IMR-90 (cell line): ENCODE measurements at regions not wholly inside any gene's neighbourhood (a gene's known extent, or its start where the extent isn't known, plus 50 kb on each side); places are given as distances from the start of the nearest gene placed in this dataset.

Experiments used
- ATAC-seq: fragments of 200-7000 bp; cut with Tn5 transposase; 2 replicates; pipeline ENCODE4 v1.9.1; 2020; ENCODE audit warnings: low read depth, mild to moderate bottlenecking, moderate library complexity
- BruUV-seq: library from RNA; stranded (reverse); fragments of 400-500 nt; replicated peaks from 2 replicates; lab custom pipeline; 2021; lab: Mats Ljungman, UMichigan
- CTCF ChIA-PET: fragments of 300-600 bp; formaldehyde crosslinking; extraction: SDS; loops from one replicate; lab custom pipeline; 2021; ENCODE audit warnings: antibody characterized with exemption; lab: Yijun Ruan, JAX
- POLR2A ChIA-PET: fragments of 300-600 bp; sonication (Branson Sonifier 250); formaldehyde crosslinking; loops from one replicate; lab custom pipeline; 2022; ENCODE audit warnings: antibody characterized with exemption; ENCODE audit not compliant: unreplicated experiment; lab: Charles Lee
- DNase-seq: peaks from one replicate; pipeline ENCODE4 v3.0.0; 2013
- H2AFZ ChIP-seq: replicated peaks from 2 replicates; pipeline ENCODE3; 2013; ENCODE audit warnings: low read length, mild to moderate bottlenecking; ENCODE audit not compliant: poor library complexity
- H2AK5ac ChIP-seq: 2 replicates; pipeline ENCODE4 v1.6.1; 2013; ENCODE audit warnings: low read depth, low read length, inconsistent platforms
- H2AK9ac ChIP-seq: replicated peaks from 2 replicates; pipeline ENCODE3; 2013; ENCODE audit warnings: mild to moderate bottlenecking, low read depth, low read length, moderate library complexity; ENCODE audit not compliant: poor library complexity
- H2BK120ac ChIP-seq: 2 replicates; pipeline ENCODE4 v1.6.1; 2013; ENCODE audit warnings: low read depth, low read length, inconsistent platforms
- H2BK15ac ChIP-seq: 3 replicates; pipeline ENCODE4 v1.6.1; 2013; ENCODE audit warnings: low read depth, low read length, inconsistent platforms
- H2BK20ac ChIP-seq: 2 replicates; pipeline ENCODE4 v1.6.1; 2013; ENCODE audit warnings: low read depth, mild to moderate bottlenecking, inconsistent platforms, low read length, moderate library complexity
- H2BK5ac ChIP-seq: 2 replicates; pipeline ENCODE4 v1.6.1; 2013; ENCODE audit warnings: mild to moderate bottlenecking, low read depth, low read length, inconsistent platforms; ENCODE audit not compliant: poor library complexity, severe bottlenecking
- H3K14ac ChIP-seq: replicated peaks from 2 replicates; pipeline ENCODE4 v1.6.1; 2013; ENCODE audit warnings: low read depth, low read length, inconsistent platforms
- H3K18ac ChIP-seq: 2 replicates; pipeline ENCODE4 v1.6.1; 2013; ENCODE audit warnings: low read depth, low read length, control low read depth
- H3K23ac ChIP-seq: 2 replicates; pipeline ENCODE4 v1.6.1; 2013; ENCODE audit warnings: low read depth, low read length, inconsistent platforms
- H3K27ac ChIP-seq: 2 replicates; pipeline ENCODE4 v1.5.1; 2013; ENCODE audit warnings: mild to moderate bottlenecking, control low read depth, low read length; ENCODE audit not compliant: insufficient read depth
- H3K27me3 ChIP-seq: 2 replicates; pipeline ENCODE4 v1.6.1; 2013; ENCODE audit warnings: low read length; ENCODE audit not compliant: control insufficient read depth, insufficient read depth
- H3K36me3 ChIP-seq: 2 replicates; pipeline ENCODE4 v1.6.1; 2013; ENCODE audit warnings: low read length, mixed read lengths; ENCODE audit not compliant: control insufficient read depth, insufficient read depth
- H3K4ac ChIP-seq: 2 replicates; pipeline ENCODE4 v1.6.1; 2013; ENCODE audit warnings: low read depth, low read length, inconsistent platforms
- H3K4me1 ChIP-seq: 2 replicates; pipeline ENCODE4 v1.6.1; 2013; ENCODE audit warnings: low read length, mixed read lengths; ENCODE audit not compliant: control insufficient read depth, insufficient read depth
- H3K4me2 ChIP-seq: 2 replicates; pipeline ENCODE4 v1.6.1; 2013; ENCODE audit warnings: low read depth, mild to moderate bottlenecking, control low read depth, low read length, moderate library complexity
- H3K4me3 ChIP-seq: 2 replicates; pipeline ENCODE4 v1.5.1; 2013; ENCODE audit warnings: low read depth, mild to moderate bottlenecking, control low read depth, low read length, moderate library complexity; ENCODE audit not compliant: insufficient read depth
- H3K56ac ChIP-seq: 2 replicates; pipeline ENCODE4 v1.6.1; 2013; ENCODE audit warnings: low read length, inconsistent platforms; ENCODE audit not compliant: insufficient read depth; ENCODE audit errors: extremely low read depth
- H3K79me1 ChIP-seq, 2 experiments: 2 replicates each; pipeline ENCODE4 v1.6.1; 2013; ENCODE audit warnings: low read length in 2 of 2, inconsistent platforms in 1 of 2, low read depth in 1 of 2
- H3K9ac ChIP-seq: 2 replicates; pipeline ENCODE4 v1.6.1; 2013; ENCODE audit warnings: low read depth, low read length, control low read depth
- H3K9me1 ChIP-seq: 2 replicates; pipeline ENCODE4 v1.6.1; 2013; ENCODE audit warnings: low read length, inconsistent platforms; ENCODE audit not compliant: insufficient read depth
- H3K9me3 ChIP-seq: 2 replicates; pipeline ENCODE4 v1.6.1; 2013; ENCODE audit warnings: low read length; ENCODE audit not compliant: control insufficient read depth, insufficient read depth
- H4K20me1 ChIP-seq: 2 replicates; pipeline ENCODE4 v1.6.1; 2013; ENCODE audit warnings: low read length, inconsistent platforms; ENCODE audit not compliant: insufficient read depth
- H4K5ac ChIP-seq: 2 replicates; pipeline ENCODE4 v1.6.1; 2013; ENCODE audit warnings: mild to moderate bottlenecking, low read depth, low read length, control low read depth
- H4K8ac ChIP-seq, 2 experiments: 2 replicates each; pipeline ENCODE4 v1.6.1; 2013; ENCODE audit warnings: low read depth in 2 of 2, low read length in 2 of 2, control low read depth in 1 of 2, inconsistent platforms in 1 of 2
- H4K91ac ChIP-seq: 2 replicates; pipeline ENCODE4 v1.6.1; 2013; ENCODE audit warnings: low read depth, low read length, inconsistent platforms; ENCODE audit not compliant: insufficient read depth
- BHLHE40 ChIP-seq: fragments of 150-350 bp; IDR thresholded peaks from 2 replicates; pipeline ENCODE4 v1.6.1; 2016; ENCODE audit warnings: mild to moderate bottlenecking, low read depth, low read length
- CEBPB ChIP-seq: IDR thresholded peaks from 2 replicates; pipeline ENCODE4 v1.6.1; 2012; ENCODE audit warnings: low read depth, low read length, improper control_type of control experiment
- CTCF ChIP-seq: conservative IDR thresholded peaks from 2 replicates; pipeline ENCODE4 v1.5.1; 2012; ENCODE audit warnings: mild to moderate bottlenecking, low read depth, low read length, improper control_type of control experiment
- ELK1 ChIP-seq: fragments of 150-350 bp; IDR thresholded peaks from 2 replicates; pipeline ENCODE4 v1.6.1; 2016; ENCODE audit warnings: low read depth, mild to moderate bottlenecking, low read length, moderate library complexity, borderline replicate concordance
- FOS ChIP-seq: fragments of 150-350 bp; IDR thresholded peaks from 2 replicates; pipeline ENCODE4 v1.6.1; 2016; ENCODE audit warnings: low read depth, low read length
- MXI1 ChIP-seq: IDR thresholded peaks from 2 replicates; pipeline ENCODE4 v1.6.1; 2012; ENCODE audit warnings: low read depth, mild to moderate bottlenecking, low read length, moderate library complexity, borderline replicate concordance
- RCOR1 ChIP-seq: IDR thresholded peaks from 2 replicates; pipeline ENCODE4 v1.6.1; 2012; ENCODE audit warnings: mild to moderate bottlenecking, low read length, improper control_type of control experiment; ENCODE audit not compliant: insufficient replicate concordance
- RFX5 ChIP-seq: IDR thresholded peaks from 2 replicates; pipeline ENCODE4 v1.8.0; 2012; ENCODE audit warnings: low read depth, mild to moderate bottlenecking, low read length, moderate library complexity
- SMC3 ChIP-seq: fragments of 150-350 bp; IDR thresholded peaks from 2 replicates; pipeline ENCODE4 v1.6.1; 2016; ENCODE audit warnings: low read depth, mild to moderate bottlenecking, antibody characterized with exemption, low read length, moderate library complexity
- WGBS, 2 experiments: methylation state at CpG; one replicate each; pipeline versions ENCODE4 v1.1.5 to v1.1.7; 2013; ENCODE audit warnings: missing lambda C conversion rate in 2 of 2; ENCODE audit not compliant: insufficient read length in 1 of 2; ENCODE audit errors: extremely low coverage in 2 of 2; 5-methylcytosine and 5-hydroxymethylcytosine counted together
- dilution Hi-C: fragments of 300-500 bp; cut with HindIII; formaldehyde crosslinking; loops from one replicate; pipeline ENCODE4 v1.14.3; 2018; ENCODE audit warnings: low sequenced_read_pairs; ENCODE audit not compliant: unreplicated experiment
- in situ Hi-C: fragments of 300-500 bp; cut with MboI; formaldehyde crosslinking; loops from 3 replicates; pipeline ENCODE4 v1.14.3; 2019; ENCODE audit warnings: low sequenced_read_pairs, inconsistent platforms, mixed read lengths
- intact Hi-C: fragments of 100-400 bp; cut with micrococcal nuclease; formaldehyde crosslinking; loops from 2 replicates; pipeline ENCODE4 v1.10.0; 2022

- Histone ChIP-seq H2AK5ac (no peak overlapping the region), H3K18ac (no peak overlapping the region), H3K9me1 (no peaks in the 10 kb centered on the region), H3K9ac (no peak overlapping the region), H3K14ac (no peak overlapping the region), H4K20me1 (no peaks in the 10 kb centered on the region), H4K91ac (no peak overlapping the region), H2BK20ac (no peak overlapping the region), H3K27me3 (no peaks in the 10 kb centered on the region), H2BK5ac (no peak overlapping the region), H3K4me2 (no peak overlapping the region), H3K4ac (no peak overlapping the region), H3K4me1 (no peaks in the 10 kb centered on the region), H3K23ac (no peak overlapping the region), H3K4me3 (no peak overlapping the region), H3K9me3 (peaks cover 5% of the 10 kb centered on the region), H3K56ac (no peak overlapping the region), H2BK120ac (no peak overlapping the region), H4K5ac (no peak overlapping the region), H3K79me1 (no peaks in the 10 kb centered on the region), H2AK9ac (no peak overlapping the region), H2AFZ (no peak overlapping the region), H3K36me3 (no peaks in the 10 kb centered on the region), H3K27ac (no peak overlapping the region), H2BK15ac (no peak overlapping the region), H4K8ac (no peak overlapping the region)
- WGBS, 2 experiments, result no CpG with 5 or more reads among the region's 2 CpGs
- TF ChIP-seq RFX5 (no peak), BHLHE40 (no peak), CTCF (no peak), RCOR1 (no peak), ELK1 (no peak), FOS (no peak), MXI1 (no peak), SMC3 (no peak), CEBPB (no peak)
- no TSS peak for BruUV-seq
- in situ Hi-C loops, result no loop called here
- POLR2A ChIA-PET, result no interaction called here
- dilution Hi-C loops, result no loop called here
- DNase-seq (no peak), ATAC-seq (no peak)
- intact Hi-C loops, result no loop called here
- CTCF ChIA-PET, result no interaction called here
Observed at GRCh38 chr4:160257318-160257717, 1154.4 kb downstream of the RAPGEF2 start.
